Stimulated activated CD8-positive, alpha-beta memory T cell treated with anti-CD3 and anti-CD28 coated beads, Interleukin-7, amount 100 ng/mL, for 4 hours (primary cell): ENCODE measurements at regions not wholly inside any gene's neighbourhood (a gene's known extent, or its start where the extent isn't known, plus 50 kb on each side); places are given as distances from the start of the nearest gene placed in this dataset.
"Not testable (repeated sequence)": the region's sequence is repeated elsewhere in the genome, so short reads cannot be mapped to it uniquely, and the experiment has no call there.

Experiments used
- DNase-seq, 2 donors: peaks; one replicate each; pipeline ENCODE4 v3.0.0-alpha.2; 2020; ENCODE audit warnings: low read depth in 2 of 2

- DNase-seq, result no peak
These were observed 56.1 kb upstream of the TMEM132D start for GRCh38 chr12:129959889-129960288.

DNA sequence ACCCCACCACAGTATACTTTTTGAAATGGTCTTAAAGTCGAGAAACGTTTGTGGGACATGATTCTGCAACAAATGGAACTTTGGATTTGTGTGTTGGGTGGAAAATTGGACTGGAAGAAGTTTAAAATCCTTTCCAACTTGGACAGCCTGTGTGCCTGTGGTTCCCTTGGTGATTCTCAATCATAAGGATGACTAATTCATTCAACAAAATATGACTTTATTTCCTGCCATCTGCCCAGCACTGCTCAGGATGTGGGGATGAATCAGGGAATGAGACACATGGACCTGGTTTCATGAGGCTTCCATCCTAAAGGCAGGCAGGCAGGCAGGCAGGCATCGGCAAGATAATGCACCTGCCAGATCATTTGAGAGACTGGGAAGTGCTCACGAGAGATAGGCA, 57.3 kb upstream of the TMEM132D start:
- no peak for DNase-seq

GRCh38 chr12:129961856-129962255, 58.0 kb upstream of the TMEM132D start:
- no peak for DNase-seq

GRCh38 chr12:129964300-129964699, 60.5 kb upstream of the TMEM132D start:
- no peak for DNase-seq

DNA sequence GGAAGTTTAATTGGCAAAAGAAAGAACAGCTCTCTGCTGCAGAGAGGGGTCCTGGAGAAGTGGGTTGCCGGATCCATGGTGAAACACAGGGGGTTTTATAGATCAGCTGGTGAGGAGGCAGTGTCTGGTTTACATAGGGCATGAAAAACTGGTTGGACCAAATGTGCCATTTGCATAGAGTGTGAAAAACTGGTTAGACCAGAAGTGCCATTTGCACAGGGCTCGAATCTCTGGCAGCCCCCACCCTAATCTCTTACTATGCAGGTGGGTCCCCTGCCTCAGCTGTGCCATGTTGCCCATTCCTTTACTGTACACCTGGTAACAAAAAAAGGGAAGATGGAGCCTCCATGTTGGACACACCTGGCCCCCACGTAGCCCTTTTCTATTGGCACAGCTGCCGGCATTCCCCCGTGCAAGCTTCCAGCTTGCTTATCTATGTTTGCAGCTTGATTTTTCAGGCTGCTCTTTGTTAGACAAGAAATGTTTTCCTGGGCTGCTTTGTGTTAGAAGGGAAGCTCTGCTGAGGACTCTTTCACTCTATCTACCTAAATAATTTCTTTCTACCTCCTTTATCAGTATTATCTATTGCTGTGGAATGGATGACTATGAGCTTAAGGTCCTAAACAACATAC, 61.1 kb upstream of the TMEM132D start:
- DNase-seq, result no peak

DNA sequence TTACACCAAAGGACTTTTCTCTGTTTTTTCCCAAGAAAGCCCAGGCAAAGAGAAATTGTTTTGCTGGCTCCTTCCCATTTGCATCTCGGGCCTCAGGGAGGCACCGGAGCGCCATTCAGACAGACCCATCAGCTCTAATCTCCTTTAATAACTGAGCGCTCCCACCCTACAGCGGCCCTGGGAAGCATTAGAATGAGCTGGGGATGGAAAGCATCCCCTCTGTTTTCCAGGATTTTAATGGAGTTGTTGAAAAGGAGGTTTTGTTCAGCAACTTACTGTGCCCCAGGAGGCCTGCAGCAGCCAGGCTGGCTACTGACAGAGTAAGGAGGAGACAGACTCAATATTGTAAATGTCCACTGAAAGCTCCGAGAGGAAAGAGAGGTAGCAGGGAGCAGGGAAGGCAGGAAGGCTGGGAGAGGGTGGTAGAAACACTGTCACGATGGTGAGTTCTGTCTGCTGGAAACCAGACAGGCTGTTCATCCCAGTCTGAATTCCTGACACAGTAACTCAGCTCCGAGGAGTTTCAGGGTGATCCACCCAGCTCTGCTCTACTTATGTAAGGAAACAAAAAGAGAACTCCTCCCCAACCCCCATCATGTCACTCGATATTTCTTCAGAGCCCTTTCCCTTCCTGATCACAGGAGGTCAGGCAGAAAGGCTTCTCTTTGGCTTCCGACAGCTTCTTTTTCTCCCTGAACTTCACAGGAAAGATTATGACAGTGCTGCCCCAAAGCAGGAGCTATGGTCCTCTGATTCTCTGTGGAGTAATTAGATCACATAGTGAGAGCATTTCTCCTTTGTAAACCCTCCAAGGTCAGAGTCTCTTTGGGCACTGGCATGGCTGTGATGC, 62.5 kb upstream of the TMEM132D start:
- no peak for DNase-seq

DNA sequence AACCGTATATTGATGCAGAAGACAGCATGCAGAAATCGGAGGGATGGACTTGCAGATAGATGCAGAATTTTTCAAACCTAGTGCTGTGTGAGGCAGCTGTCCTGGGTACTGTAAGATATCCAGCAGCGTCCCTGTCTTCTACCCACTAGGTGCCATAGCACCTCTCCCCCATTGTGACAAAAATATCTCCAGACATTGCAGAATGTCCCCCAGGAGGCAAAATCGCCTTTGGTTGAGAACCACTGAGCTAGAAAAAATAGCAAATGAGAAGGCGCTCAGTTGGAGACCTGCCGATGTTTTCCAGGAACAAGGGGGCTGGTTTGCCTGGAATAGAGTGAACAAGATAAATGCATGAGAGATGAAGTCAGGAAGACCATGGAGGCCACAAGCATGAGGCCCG, 67.9 kb upstream of the TMEM132D start:
- DNase-seq, result no peak

- DNase-seq, result no peak
These were observed 69.6 kb upstream of the TMEM132D start for GRCh38 chr12:129973236-129973961.

GRCh38 chr12:129984106-129984505, 80.3 kb upstream of the TMEM132D start:
- DNase-seq, result no peak

DNA sequence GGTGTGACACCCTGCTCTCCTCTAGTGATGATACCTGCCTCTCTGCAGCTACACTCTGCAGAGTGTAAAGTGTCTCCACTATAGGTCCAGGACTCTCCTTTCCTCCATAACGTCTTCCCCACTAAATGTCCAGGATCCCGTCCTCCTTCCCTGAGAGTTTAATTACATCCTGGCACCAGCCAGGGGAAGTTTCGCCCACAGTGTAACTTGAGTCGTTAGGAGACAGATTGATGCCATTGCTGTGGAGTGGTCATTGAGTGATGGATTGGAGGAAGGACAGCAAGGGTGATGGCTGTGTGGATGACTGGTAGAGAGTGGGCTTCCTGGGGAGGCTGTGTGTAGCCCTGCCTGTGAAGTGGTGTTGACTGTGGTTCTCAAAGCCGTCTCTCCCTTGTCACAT, 84.0 kb upstream of the TMEM132D start:
- no peak for DNase-seq

DNA sequence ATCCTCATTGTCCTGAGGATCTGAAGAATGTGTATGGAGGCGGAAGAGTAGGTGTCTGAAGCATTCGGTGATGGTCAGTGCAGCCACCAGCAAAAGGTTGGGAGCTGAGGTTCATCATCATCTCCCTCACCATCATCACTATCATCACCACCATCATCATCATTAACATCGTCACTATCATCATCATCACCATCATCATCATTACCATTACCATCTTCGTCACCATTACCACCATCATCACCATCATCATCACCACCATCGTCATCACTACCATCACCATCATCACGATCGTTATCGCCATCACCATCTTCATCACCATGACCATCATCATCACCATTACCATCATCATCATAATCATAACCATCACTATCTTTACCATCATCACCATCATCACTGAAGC, 90.8 kb upstream of the TMEM132D start:
- DNase-seq, result no peak

DNA sequence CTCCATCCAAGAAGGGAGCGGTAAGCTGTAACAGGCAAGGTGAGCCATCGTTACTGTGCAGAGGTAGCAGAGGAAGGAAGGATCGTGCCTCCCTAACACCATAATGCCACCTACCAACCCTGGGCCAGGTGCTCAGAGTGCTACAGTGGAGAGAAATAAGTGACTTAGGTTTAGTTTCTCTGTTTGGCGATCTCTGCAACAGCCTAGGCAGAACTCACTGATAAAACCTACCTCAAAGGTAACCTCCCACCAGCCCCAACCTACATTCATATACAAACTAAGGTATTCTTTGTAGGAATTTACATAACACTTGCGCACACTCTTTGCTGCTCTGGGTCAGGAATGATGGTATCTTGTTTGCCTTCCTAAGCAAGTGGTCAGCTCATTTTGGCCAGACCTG, 93.4 kb upstream of the TMEM132D start:
- DNase-seq, result no peak

DNA sequence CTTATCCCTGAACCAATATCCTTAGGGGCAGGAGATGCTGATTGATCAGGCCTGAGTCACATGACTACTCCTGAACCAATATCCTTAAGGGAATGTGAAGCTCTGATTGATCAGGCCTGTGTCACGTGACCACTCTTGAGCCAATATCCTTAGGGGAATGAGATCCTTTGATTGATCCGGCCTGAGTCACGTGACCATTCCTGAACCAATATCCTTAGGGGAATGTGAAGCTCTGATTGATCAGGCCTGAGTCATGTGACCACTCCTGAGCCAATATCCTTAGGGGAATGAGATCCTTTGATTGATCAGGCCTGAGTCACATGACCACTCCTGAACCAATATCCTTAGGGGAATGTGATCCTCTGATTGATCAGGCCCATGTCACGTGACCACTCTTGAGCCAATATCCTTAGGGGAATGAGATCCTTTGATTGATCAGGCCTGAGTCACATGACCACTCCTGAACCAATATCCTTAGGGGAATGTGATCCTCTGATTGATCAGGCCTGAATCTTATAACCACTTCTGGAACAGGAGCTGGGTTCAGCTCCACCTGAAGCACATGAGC, 100.6 kb upstream of the TMEM132D start:
- DNase-seq, result not testable (repeated sequence)

DNA sequence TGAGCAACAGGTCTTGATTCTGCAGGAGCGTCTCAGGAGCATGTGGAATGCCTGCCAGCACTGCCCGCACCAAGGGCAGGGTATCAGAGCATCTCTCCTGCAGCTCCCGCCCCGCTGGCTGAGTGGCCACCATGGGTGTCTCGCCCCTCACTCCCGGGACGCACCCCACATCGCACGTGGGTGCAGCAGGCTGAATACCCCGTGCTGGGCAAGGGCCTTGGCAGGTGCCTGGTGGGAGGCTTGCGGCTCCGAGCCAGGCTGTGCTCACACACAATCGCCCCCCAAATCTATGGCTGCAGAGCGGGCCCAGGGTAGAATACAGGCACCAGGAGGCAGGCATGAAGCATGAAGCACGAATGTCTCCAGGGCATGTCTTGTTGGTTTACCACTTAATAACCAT, 103.9 kb upstream of the TMEM132D start:
- no peak for DNase-seq

- no peak for DNase-seq
These were observed 104.4 kb upstream of the TMEM132D start for GRCh38 chr12:130008241-130008640.

DNA sequence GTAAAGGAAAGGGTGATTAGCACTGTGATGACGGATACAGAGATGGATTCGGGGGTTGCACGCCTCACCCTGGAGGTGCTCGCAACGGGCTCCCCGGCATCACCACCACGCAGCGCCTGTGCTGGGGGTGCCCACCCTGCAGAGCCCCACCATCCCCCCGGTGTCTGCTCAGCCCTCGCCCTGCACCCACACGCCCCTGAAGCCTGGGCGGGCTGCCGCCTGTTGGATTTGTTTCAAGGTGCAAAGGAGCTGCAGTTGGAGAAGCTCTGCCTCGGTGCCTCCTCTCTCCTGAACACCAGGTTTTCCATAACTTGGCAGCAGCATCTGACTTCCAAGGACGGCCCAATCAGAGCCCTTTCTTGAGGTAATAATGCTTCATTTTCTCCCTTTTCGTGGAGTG, 106.1 kb upstream of the TMEM132D start:
- no peak for DNase-seq

- no peak for DNase-seq
These were observed 108.0 kb upstream of the TMEM132D start for GRCh38 chr12:130011611-130012385.

DNA sequence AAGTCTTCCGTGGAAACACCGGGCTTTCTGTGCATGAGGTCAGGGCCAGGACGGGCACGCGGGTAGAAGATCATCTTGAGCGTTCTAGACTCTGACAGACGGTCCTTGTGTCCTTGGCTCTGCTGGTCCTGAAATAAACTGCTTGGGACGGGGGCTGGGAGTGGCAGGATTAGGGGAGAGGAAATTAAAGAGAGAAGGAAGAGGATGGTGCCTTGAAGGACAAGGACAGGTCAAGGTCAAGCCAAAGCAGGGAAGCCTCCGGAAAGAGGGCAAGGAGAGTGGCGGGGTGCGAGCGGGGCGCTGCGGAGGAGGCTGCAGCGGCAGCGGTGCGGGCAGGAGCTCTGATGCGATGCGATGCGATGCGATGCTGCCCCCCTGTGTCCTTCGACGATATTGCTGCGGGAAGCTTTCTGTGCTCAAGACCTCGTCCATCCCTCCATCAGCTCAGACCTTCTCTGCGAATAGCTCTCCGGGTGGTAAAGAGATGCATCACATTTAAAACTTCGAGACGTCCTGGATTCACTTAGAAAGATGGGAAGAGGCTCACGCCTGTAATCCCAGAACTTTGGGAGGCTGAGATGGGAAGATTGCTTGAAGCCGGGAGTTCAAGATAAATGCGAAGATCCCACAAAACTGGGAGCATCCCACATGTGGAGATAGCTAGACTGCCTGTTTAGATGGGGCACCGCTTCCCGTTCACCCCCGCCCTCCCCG, 110.1 kb upstream of the TMEM132D start:
- no peak for DNase-seq

GRCh38 chr12:130014485-130014807, 110.6 kb upstream of the TMEM132D start:
- no peak for DNase-seq

- DNase-seq, result no peak
These were observed 112.4 kb upstream of the TMEM132D start for GRCh38 chr12:130016194-130016593.

DNA sequence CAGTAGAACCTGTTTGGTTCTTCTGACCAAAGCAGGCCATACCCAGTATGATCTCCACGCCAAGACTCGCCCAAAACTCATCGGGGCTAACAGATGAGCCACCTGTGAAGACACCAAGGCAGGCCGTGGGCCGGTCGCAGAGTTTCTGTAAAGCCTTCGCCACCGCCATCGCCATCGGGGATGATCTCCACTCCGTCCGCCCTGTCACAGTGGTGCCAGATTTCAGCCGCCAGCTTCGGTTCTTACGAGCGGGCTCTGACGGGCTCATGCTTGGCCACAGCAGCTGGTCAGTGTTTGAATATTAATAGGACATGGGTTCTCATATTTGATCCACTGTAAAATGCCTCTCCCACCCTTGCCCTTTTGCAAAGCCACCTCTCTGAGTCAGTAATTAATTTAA, 113.2 kb upstream of the TMEM132D start:
- DNase-seq, result no peak
